ENCODE measurements at regions not wholly inside any gene's neighbourhood (a gene's known extent, or its start where the extent isn't known, plus 50 kb on each side); places are given as distances from the start of the nearest gene placed in this dataset.
"Not testable (repeated sequence)": the region's sequence is repeated elsewhere in the genome, so short reads cannot be mapped to it uniquely, and the experiment has no call there.

- DNase-seq (ENCODE audit: low read depth in 2 of 3, low spot score in 2 of 3): no peak
Measured at GRCh38 chr5:105905392-105905791, 1765.3 kb downstream of the EFNA5 start.

GRCh38 chr5:105903069-105903468 is 1767.7 kb downstream of the EFNA5 start:
- DNase-seq (ENCODE audit: low read depth in 2 of 3, low spot score in 2 of 3): no peak

GRCh38 chr5:105899726-105900125 is 1771.0 kb downstream of the EFNA5 start:
- no peak for DNase-seq (ENCODE audit: low read depth in 2 of 3, low spot score in 2 of 3)

- DNase-seq (ENCODE audit: low read depth in 2 of 3, low spot score in 2 of 3): no peak
Measured at GRCh38 chr5:105898183-105898582, 1772.6 kb downstream of the EFNA5 start.

GRCh38 chr5:105885266-105885665 is 1785.5 kb downstream of the EFNA5 start:
- no peak for DNase-seq (ENCODE audit: low read depth in 2 of 3, low spot score in 2 of 3)

- no peak for DNase-seq (ENCODE audit: low read depth in 2 of 3, low spot score in 2 of 3)
Measured at GRCh38 chr5:105882956-105883481, 1787.7 kb downstream of the EFNA5 start.

GRCh38 chr5:105878402-105878801 is 1792.3 kb downstream of the EFNA5 start:
- DNase-seq (ENCODE audit: low read depth in 2 of 3, low spot score in 2 of 3): no peak

- DNase-seq (ENCODE audit: low read depth in 2 of 3, low spot score in 2 of 3): no peak
Measured at GRCh38 chr5:105877592-105877991, 1793.1 kb downstream of the EFNA5 start.

GRCh38 chr5:105874316-105874715 is 1796.4 kb downstream of the EFNA5 start:
- DNase-seq (ENCODE audit: low read depth in 2 of 3, low spot score in 2 of 3): no peak

- no peak for DNase-seq (ENCODE audit: low read depth in 2 of 3, low spot score in 2 of 3)
Measured at GRCh38 chr5:105872569-105873270, 1798.0 kb downstream of the EFNA5 start.

- DNase-seq (ENCODE audit: low read depth in 2 of 3, low spot score in 2 of 3): no peak
Measured at GRCh38 chr5:105868038-105868780, 1802.5 kb downstream of the EFNA5 start.

GRCh38 chr5:105865834-105866233 is 1804.9 kb downstream of the EFNA5 start:
- DNase-seq (ENCODE audit: low read depth in 2 of 3, low spot score in 2 of 3): no peak

- not testable (repeated sequence) for DNase-seq (ENCODE audit: low read depth in 2 of 3, low spot score in 2 of 3)
Measured at GRCh38 chr5:105859350-105859749, 1811.4 kb downstream of the EFNA5 start.

- no peak for DNase-seq (ENCODE audit: low read depth in 2 of 3, low spot score in 2 of 3)
Measured at GRCh38 chr5:105849701-105850100, 1821.0 kb downstream of the EFNA5 start.

GRCh38 chr5:105840800-105841199 is 1829.9 kb downstream of the EFNA5 start:
- DNase-seq (ENCODE audit: low read depth in 2 of 3, low spot score in 2 of 3): no peak

- DNase-seq (ENCODE audit: low read depth in 2 of 3, low spot score in 2 of 3): no peak
Measured at GRCh38 chr5:105836887-105837286, 1833.8 kb downstream of the EFNA5 start.

GRCh38 chr5:105836268-105836667 is 1834.5 kb downstream of the EFNA5 start:
- no peak for DNase-seq (ENCODE audit: low read depth in 2 of 3, low spot score in 2 of 3)

GRCh38 chr5:105828821-105829220 is 1841.9 kb downstream of the EFNA5 start:
- DNase-seq (ENCODE audit: low read depth in 2 of 3, low spot score in 2 of 3): no peak

- DNase-seq (ENCODE audit: low read depth in 2 of 3, low spot score in 2 of 3): no peak
Measured at GRCh38 chr5:105821800-105822199, 1848.9 kb downstream of the EFNA5 start.

GRCh38 chr5:105817914-105818313 is 1852.8 kb downstream of the EFNA5 start:
- DNase-seq (ENCODE audit: low read depth in 2 of 3, low spot score in 2 of 3): no peak

GRCh38 chr5:105817416-105817815 is 1853.3 kb downstream of the EFNA5 start:
- no peak for DNase-seq (ENCODE audit: low read depth in 2 of 3, low spot score in 2 of 3)

- no peak for DNase-seq (ENCODE audit: low read depth in 2 of 3, low spot score in 2 of 3)
Measured at GRCh38 chr5:105816961-105817360, 1853.8 kb downstream of the EFNA5 start.

Data from hematopoietic multipotent progenitor cell (in vitro differentiated cells).